ENCODE measurements at regions not wholly inside any gene's neighbourhood (a gene's known extent, or its start where the extent isn't known, plus 50 kb on each side); places are given as distances from the start of the nearest gene placed in this dataset.
A peak's percentile ranks its signal among the peaks of the same experiment; 100 is the strongest.

- DNase-seq = no peak
- Histone ChIP-seq H3K27me3 (ENCODE audit: control insufficient read depth, insufficient read depth, low read length, poor library complexity, severe bottlenecking) (peaks cover 20% of the 10 kb centered on the region), H3K9me3 (ENCODE audit: control insufficient read depth, low read length) (no peaks in the 10 kb centered on the region), H3K4me1 (ENCODE audit: control insufficient read depth, insufficient read depth, low read length) (no peaks in the 10 kb centered on the region), H3K27ac (ENCODE audit: low read depth, low read length) (no peak overlapping the region), H3K9ac (ENCODE audit: extremely low read depth, low read length, poor library complexity, severe bottlenecking) (no peak overlapping the region), H3K36me3 (ENCODE audit: control insufficient read depth, insufficient read depth, low read length) (no peaks in the 10 kb centered on the region), H3K4me3 (ENCODE audit: low read length) (no peak overlapping the region)
- Mint-ChIP-seq H3K27ac (no peak overlapping the region), H3K4me3 (no peak overlapping the region), H3K27me3 (ENCODE audit: insufficient read depth) (peaks cover 3% of the 10 kb centered on the region), H3K9me3 (no peaks in the 10 kb centered on the region), H3K4me1 (peaks cover 19% of the 10 kb centered on the region), H3K36me3 (ENCODE audit: low read depth) (no peaks in the 10 kb centered on the region)
- TF ChIP-seq, protein P1, sequence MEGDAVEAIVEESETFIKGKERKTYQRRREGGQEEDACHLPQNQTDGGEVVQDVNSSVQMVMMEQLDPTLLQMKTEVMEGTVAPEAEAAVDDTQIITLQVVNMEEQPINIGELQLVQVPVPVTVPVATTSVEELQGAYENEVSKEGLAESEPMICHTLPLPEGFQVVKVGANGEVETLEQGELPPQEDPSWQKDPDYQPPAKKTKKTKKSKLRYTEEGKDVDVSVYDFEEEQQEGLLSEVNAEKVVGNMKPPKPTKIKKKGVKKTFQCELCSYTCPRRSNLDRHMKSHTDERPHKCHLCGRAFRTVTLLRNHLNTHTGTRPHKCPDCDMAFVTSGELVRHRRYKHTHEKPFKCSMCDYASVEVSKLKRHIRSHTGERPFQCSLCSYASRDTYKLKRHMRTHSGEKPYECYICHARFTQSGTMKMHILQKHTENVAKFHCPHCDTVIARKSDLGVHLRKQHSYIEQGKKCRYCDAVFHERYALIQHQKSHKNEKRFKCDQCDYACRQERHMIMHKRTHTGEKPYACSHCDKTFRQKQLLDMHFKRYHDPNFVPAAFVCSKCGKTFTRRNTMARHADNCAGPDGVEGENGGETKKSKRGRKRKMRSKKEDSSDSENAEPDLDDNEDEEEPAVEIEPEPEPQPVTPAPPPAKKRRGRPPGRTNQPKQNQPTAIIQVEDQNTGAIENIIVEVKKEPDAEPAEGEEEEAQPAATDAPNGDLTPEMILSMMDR (conservative IDR thresholded peaks at IDR 0.05) = no peak
- WGBS, 2 experiments (ENCODE audit: insufficient coverage in 1 of 2, insufficient read length in 1 of 2) = 92 to 100% methylated on average over 2 to 3 of the region's 3 CpGs
Measured at GRCh38 chr13:22106058-22106457, 435.2 kb downstream of the FGF9 start.

- H3K27me3 Mint-ChIP-seq (ENCODE audit: insufficient read depth) = peaks cover 3% of the 10 kb centered on the region
- H3K36me3 ChIP-seq (ENCODE audit: control insufficient read depth, insufficient read depth, low read length) = no peaks in the 10 kb centered on the region
- 88 to 100% methylated on average over 1 to 4 of the region's 4 CpGs for WGBS, 2 experiments (ENCODE audit: insufficient coverage in 1 of 2, insufficient read length in 1 of 2)
- no peaks in the 10 kb centered on the region for H3K36me3 Mint-ChIP-seq (ENCODE audit: low read depth)
- H3K27me3 ChIP-seq (ENCODE audit: control insufficient read depth, insufficient read depth, low read length, poor library complexity, severe bottlenecking) = peaks cover 20% of the 10 kb centered on the region
- no peak overlapping the region for H3K27ac ChIP-seq (ENCODE audit: low read depth, low read length)
- no peaks in the 10 kb centered on the region for H3K9me3 Mint-ChIP-seq
- TF ChIP-seq, protein P1 (conservative IDR thresholded peaks at IDR 0.05) = no peak
- H3K9me3 ChIP-seq (ENCODE audit: control insufficient read depth, low read length) = no peaks in the 10 kb centered on the region
- H3K4me1 ChIP-seq (ENCODE audit: control insufficient read depth, insufficient read depth, low read length) = peaks cover 4% of the 10 kb centered on the region
- no peak for DNase-seq
- no peak overlapping the region for H3K4me3 Mint-ChIP-seq
- no peak overlapping the region for H3K4me3 ChIP-seq (ENCODE audit: low read length)
- H3K4me1 Mint-ChIP-seq = peaks cover 28% of the 10 kb centered on the region
- H3K27ac Mint-ChIP-seq = no peak overlapping the region
- H3K9ac ChIP-seq (ENCODE audit: extremely low read depth, low read length, poor library complexity, severe bottlenecking) = no peak overlapping the region
Measured at GRCh38 chr13:22107549-22107948, 436.7 kb downstream of the FGF9 start.

DNA sequence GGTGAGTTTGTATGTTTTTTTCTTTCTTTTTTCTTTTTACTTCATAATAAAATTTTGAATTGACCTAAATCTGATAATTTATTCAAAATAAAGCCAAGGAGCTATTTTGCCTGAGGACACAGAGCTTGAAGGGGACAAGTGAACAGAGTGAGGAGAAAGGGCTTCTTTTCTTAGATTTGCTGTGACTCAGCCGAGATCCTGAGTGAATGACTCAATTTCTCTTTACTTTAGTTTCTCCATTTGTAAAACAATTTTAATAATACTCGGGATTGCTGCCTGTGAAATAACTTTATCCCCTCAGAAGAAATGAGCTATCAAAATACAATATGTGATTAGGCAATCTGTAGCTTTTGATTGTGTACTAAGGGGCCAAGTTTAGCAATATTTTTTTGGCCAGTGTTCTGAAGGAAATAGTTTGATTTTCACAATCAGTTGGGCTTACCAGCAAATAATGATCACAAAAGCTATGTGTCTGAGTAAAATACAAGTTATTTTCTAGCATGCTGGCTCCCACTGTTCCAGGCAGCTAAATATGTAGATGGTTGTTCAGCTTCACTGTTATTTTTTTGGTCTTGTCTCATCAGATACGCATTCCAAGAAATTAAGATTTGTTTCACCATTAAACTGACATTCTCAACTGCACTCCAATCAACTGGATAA is 437.5 kb downstream of the FGF9 start:
- Mint-ChIP-seq H3K36me3 (ENCODE audit: low read depth) (no peaks in the 10 kb centered on the region), H3K4me3 (no peak overlapping the region), H3K9me3 (no peaks in the 10 kb centered on the region), H3K4me1 (peaks cover 28% of the 10 kb centered on the region), H3K27ac (no peak overlapping the region), H3K27me3 (ENCODE audit: insufficient read depth) (peaks cover 3% of the 10 kb centered on the region)
- no peak overlapping the region for H3K4me3 ChIP-seq (ENCODE audit: low read length)
- TF ChIP-seq, protein P1 (conservative IDR thresholded peaks at IDR 0.05) = no peak
- H3K4me1 ChIP-seq (ENCODE audit: control insufficient read depth, insufficient read depth, low read length) = peaks cover 4% of the 10 kb centered on the region
- no peaks in the 10 kb centered on the region for H3K36me3 ChIP-seq (ENCODE audit: control insufficient read depth, insufficient read depth, low read length)
- peak overlapping the region; percentile 18 for H3K27ac ChIP-seq (ENCODE audit: low read depth, low read length)
- DNase-seq = no peak
- H3K9me3 ChIP-seq (ENCODE audit: control insufficient read depth, low read length) = no peaks in the 10 kb centered on the region
- no peak overlapping the region for H3K9ac ChIP-seq (ENCODE audit: extremely low read depth, low read length, poor library complexity, severe bottlenecking)
- peaks cover 20% of the 10 kb centered on the region for H3K27me3 ChIP-seq (ENCODE audit: control insufficient read depth, insufficient read depth, low read length, poor library complexity, severe bottlenecking)
- WGBS, 2 experiments (ENCODE audit: insufficient coverage in 1 of 2, insufficient read length in 1 of 2) = 80% methylated on average over 3 of the region's 3 CpGs; no CpG with 5 or more reads in 1 of the 2 experiments
